ENCODE measurements at regions not wholly inside any gene's neighbourhood (a gene's known extent, or its start where the extent isn't known, plus 50 kb on each side); places are given as distances from the start of the nearest gene placed in this dataset.

DNA sequence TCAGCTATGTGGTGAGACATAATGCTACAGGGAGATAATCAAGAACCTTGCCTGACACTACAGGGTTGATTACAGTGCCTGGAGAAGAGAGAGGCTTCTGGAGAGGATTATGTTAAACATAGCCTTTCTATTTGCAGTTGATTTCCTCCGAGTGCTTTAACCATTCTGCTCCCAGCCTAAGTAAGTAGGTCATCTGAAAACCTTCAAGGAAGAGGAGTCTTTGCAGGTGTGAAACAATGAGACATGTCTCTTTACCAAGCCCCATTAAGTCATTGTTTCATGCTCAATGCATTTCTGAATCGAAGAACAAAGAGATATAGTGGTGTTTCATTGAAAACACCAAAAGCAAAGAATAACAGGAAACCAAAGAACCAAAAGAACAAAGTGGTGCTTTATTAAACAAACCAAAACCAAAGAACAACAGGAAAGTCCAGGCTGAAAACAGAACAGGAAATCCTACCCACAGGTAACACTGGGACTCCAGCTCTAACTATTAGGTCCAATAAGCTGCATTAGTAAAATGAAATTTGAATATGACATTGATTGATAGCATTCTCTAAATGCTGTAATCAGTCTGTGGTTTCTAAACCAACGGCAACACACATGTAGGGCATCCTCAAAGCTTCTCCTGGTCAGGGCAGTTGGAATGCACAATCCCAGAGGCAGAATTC lies 113.3 kb upstream of the SPATA31D4 start:
- TF ChIP-seq TEAD4 (IDR thresholded peaks at IDR 0.05; ENCODE audit: borderline replicate concordance, insufficient read depth) (no peak), TAF1 (IDR thresholded peaks at IDR 0.05; ENCODE audit: borderline replicate concordance, low read depth, low read length) (no peak), EP300 (IDR thresholded peaks at IDR 0.05; ENCODE audit: borderline replicate concordance in 1 of 2, low read depth in 1 of 2, low read length in 1 of 2) (no peak), JUND (IDR thresholded peaks at IDR 0.05) (no peak), SMC3 (IDR thresholded peaks at IDR 0.05; ENCODE audit: low read depth, low read length) (no peak), RAD21 (IDR thresholded peaks at IDR 0.05; ENCODE audit: low read length) (no peak), POLR2AphosphoS5 (IDR thresholded peaks at IDR 0.05; ENCODE audit: low read depth, low read length) (no peak), ELF1 (IDR thresholded peaks at IDR 0.05) (no peak)
- TF ChIP-seq, protein P1, sequence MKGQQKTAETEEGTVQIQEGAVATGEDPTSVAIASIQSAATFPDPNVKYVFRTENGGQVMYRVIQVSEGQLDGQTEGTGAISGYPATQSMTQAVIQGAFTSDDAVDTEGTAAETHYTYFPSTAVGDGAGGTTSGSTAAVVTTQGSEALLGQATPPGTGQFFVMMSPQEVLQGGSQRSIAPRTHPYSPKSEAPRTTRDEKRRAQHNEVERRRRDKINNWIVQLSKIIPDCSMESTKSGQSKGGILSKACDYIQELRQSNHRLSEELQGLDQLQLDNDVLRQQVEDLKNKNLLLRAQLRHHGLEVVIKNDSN (IDR thresholded peaks at IDR 0.05; ENCODE audit: borderline replicate concordance, low read depth): no peak
- TF ChIP-seq, protein P2, sequence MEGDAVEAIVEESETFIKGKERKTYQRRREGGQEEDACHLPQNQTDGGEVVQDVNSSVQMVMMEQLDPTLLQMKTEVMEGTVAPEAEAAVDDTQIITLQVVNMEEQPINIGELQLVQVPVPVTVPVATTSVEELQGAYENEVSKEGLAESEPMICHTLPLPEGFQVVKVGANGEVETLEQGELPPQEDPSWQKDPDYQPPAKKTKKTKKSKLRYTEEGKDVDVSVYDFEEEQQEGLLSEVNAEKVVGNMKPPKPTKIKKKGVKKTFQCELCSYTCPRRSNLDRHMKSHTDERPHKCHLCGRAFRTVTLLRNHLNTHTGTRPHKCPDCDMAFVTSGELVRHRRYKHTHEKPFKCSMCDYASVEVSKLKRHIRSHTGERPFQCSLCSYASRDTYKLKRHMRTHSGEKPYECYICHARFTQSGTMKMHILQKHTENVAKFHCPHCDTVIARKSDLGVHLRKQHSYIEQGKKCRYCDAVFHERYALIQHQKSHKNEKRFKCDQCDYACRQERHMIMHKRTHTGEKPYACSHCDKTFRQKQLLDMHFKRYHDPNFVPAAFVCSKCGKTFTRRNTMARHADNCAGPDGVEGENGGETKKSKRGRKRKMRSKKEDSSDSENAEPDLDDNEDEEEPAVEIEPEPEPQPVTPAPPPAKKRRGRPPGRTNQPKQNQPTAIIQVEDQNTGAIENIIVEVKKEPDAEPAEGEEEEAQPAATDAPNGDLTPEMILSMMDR (IDR thresholded peaks at IDR 0.05): no peak
- TF ChIP-seq, protein P3, sequence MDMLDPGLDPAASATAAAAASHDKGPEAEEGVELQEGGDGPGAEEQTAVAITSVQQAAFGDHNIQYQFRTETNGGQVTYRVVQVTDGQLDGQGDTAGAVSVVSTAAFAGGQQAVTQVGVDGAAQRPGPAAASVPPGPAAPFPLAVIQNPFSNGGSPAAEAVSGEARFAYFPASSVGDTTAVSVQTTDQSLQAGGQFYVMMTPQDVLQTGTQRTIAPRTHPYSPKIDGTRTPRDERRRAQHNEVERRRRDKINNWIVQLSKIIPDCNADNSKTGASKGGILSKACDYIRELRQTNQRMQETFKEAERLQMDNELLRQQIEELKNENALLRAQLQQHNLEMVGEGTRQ (IDR thresholded peaks at IDR 0.05; ENCODE audit: borderline replicate concordance, low read depth, low read length): no peak
- TF ChIP-seq, protein P4, sequence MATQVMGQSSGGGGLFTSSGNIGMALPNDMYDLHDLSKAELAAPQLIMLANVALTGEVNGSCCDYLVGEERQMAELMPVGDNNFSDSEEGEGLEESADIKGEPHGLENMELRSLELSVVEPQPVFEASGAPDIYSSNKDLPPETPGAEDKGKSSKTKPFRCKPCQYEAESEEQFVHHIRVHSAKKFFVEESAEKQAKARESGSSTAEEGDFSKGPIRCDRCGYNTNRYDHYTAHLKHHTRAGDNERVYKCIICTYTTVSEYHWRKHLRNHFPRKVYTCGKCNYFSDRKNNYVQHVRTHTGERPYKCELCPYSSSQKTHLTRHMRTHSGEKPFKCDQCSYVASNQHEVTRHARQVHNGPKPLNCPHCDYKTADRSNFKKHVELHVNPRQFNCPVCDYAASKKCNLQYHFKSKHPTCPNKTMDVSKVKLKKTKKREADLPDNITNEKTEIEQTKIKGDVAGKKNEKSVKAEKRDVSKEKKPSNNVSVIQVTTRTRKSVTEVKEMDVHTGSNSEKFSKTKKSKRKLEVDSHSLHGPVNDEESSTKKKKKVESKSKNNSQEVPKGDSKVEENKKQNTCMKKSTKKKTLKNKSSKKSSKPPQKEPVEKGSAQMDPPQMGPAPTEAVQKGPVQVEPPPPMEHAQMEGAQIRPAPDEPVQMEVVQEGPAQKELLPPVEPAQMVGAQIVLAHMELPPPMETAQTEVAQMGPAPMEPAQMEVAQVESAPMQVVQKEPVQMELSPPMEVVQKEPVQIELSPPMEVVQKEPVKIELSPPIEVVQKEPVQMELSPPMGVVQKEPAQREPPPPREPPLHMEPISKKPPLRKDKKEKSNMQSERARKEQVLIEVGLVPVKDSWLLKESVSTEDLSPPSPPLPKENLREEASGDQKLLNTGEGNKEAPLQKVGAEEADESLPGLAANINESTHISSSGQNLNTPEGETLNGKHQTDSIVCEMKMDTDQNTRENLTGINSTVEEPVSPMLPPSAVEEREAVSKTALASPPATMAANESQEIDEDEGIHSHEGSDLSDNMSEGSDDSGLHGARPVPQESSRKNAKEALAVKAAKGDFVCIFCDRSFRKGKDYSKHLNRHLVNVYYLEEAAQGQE (IDR thresholded peaks at IDR 0.05; ENCODE audit: low read depth, low read length): no peak
- TF ChIP-seq, protein P5, sequence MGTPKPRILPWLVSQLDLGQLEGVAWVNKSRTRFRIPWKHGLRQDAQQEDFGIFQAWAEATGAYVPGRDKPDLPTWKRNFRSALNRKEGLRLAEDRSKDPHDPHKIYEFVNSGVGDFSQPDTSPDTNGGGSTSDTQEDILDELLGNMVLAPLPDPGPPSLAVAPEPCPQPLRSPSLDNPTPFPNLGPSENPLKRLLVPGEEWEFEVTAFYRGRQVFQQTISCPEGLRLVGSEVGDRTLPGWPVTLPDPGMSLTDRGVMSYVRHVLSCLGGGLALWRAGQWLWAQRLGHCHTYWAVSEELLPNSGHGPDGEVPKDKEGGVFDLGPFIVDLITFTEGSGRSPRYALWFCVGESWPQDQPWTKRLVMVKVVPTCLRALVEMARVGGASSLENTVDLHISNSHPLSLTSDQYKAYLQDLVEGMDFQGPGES (IDR thresholded peaks at IDR 0.05; ENCODE audit: low read depth, low read length): no peak
